ENCODE measurements at regions not wholly inside any gene's neighbourhood (a gene's known extent, or its start where the extent isn't known, plus 50 kb on each side); places are given as distances from the start of the nearest gene placed in this dataset.

DNA sequence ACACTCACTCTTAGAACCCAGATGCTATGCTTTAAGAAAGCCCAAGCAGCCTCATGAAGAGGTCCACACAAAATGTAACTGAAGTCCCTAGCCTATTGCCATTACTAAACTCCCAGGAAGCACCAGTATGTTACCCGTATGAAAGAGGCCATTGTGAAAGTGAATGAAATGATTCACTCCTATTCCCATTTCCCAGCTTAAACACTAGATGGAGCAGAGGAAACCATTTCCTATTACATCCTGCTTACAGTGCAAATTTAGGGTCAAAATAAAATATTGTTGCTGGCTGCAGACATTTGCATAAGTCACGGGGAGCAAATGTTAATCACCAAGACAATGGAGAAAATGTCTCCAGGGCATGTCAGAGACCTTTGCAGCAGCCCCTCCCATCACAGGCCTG is 989.7 kb upstream of the CRIM1 start:
- DNase-seq (ENCODE audit: low spot score) (no peak), ATAC-seq (ENCODE audit: insufficient number of reproducible peaks, low FRiP score, low read depth) (no peak)
- no peaks in the 10 kb centered on the region for H3K4me1 ChIP-seq (ENCODE audit: control insufficient read depth in 1 of 2, low read depth in 2 of 2)
- TF ChIP-seq, protein P1, sequence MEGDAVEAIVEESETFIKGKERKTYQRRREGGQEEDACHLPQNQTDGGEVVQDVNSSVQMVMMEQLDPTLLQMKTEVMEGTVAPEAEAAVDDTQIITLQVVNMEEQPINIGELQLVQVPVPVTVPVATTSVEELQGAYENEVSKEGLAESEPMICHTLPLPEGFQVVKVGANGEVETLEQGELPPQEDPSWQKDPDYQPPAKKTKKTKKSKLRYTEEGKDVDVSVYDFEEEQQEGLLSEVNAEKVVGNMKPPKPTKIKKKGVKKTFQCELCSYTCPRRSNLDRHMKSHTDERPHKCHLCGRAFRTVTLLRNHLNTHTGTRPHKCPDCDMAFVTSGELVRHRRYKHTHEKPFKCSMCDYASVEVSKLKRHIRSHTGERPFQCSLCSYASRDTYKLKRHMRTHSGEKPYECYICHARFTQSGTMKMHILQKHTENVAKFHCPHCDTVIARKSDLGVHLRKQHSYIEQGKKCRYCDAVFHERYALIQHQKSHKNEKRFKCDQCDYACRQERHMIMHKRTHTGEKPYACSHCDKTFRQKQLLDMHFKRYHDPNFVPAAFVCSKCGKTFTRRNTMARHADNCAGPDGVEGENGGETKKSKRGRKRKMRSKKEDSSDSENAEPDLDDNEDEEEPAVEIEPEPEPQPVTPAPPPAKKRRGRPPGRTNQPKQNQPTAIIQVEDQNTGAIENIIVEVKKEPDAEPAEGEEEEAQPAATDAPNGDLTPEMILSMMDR (IDR thresholded peaks at IDR 0.05) = no peak
- no peaks in the 10 kb centered on the region for H3K27me3 ChIP-seq (replicated peaks; ENCODE audit: insufficient read depth)
- no peaks in the 10 kb centered on the region for H3K36me3 ChIP-seq
- H3K9me3 ChIP-seq = no peaks in the 10 kb centered on the region
- H3K4me3 ChIP-seq = no peak overlapping the region
- no peak overlapping the region for H3K27ac ChIP-seq

DNA sequence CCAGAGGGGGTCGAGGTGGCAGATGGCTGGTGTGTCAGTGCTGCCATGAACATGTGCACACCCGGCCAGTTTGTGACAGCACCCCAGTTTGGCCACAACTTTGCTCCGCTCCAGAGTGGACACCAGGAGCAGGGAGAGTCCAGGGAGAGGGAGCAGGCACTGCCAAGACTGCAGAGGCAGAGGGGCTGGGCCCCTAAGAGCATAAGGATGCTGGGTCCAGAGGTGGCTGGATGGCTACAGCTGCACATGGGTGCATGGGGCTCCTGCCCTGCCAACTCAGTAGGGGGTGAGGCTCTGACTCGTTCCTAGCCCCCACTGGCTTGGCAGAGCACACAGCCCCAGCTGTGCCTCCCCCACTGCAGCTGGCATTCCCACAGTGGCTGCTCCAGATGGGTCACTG is 999.2 kb upstream of the CRIM1 start:
- Histone ChIP-seq H3K27ac (no peak overlapping the region), H3K36me3 (no peaks in the 10 kb centered on the region), H3K4me3 (no peak overlapping the region), H3K27me3 (replicated peaks; ENCODE audit: insufficient read depth) (no peaks in the 10 kb centered on the region), H3K9me3 (no peaks in the 10 kb centered on the region), H3K4me1 (ENCODE audit: control insufficient read depth in 1 of 2, low read depth in 2 of 2) (no peaks in the 10 kb centered on the region)
- ATAC-seq (ENCODE audit: insufficient number of reproducible peaks, low FRiP score, low read depth) (no peak), DNase-seq (ENCODE audit: low spot score) (no peak)
- TF ChIP-seq, protein P1 (IDR thresholded peaks at IDR 0.05) = no peak

DNA sequence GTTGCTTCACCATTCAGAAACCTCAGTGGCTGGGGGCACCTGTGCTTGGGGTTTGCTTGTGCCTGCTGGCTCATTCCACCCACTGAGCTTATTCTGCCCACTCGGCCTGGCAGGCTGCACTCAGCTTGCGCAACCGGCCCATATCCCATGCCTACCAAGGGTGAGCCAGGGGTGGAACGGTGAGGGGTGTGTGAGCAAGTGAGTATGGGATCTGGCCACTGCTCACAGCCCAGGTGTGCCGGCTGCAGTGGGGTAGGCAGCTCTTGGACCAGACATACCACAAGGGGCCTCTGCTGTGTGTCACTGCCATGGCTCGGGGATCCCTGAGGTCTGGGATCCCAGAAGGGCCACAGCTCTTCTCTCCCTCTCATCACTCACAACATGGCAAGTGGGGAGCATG is 1000.5 kb upstream of the CRIM1 start:
- Histone ChIP-seq H3K9me3 (no peaks in the 10 kb centered on the region), H3K27me3 (replicated peaks; ENCODE audit: insufficient read depth) (no peaks in the 10 kb centered on the region), H3K4me1 (ENCODE audit: control insufficient read depth in 1 of 2, low read depth in 2 of 2) (no peaks in the 10 kb centered on the region), H3K36me3 (no peaks in the 10 kb centered on the region), H3K4me3 (no peak overlapping the region), H3K27ac (no peak overlapping the region)
- TF ChIP-seq, protein P1 (IDR thresholded peaks at IDR 0.05) = no peak
- DNase-seq (ENCODE audit: low spot score) (no peak), ATAC-seq (ENCODE audit: insufficient number of reproducible peaks, low FRiP score, low read depth) (no peak)

DNA sequence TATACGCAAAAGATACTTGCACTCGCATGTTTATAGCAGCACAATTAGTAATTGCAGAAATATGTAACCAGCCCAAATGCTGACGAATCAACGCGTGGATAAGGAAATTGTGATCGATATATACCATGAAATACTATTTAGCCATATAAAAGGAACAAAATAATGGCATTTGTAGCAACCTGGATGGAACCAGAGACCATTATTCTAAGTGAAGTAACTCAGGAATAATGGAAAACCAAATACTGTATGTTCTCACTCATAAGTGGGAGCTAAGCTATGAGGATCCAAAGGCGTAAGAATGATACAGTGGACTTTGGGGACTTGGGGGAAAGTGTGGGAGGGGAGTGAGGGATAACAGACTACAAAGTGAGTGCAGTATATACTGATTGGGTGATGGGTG is 1008.0 kb upstream of the CRIM1 start:
- Histone ChIP-seq H3K27me3 (replicated peaks; ENCODE audit: insufficient read depth) (no peaks in the 10 kb centered on the region), H3K4me1 (ENCODE audit: control insufficient read depth in 1 of 2, low read depth in 2 of 2) (no peaks in the 10 kb centered on the region), H3K9me3 (no peaks in the 10 kb centered on the region), H3K27ac (no peak overlapping the region), H3K4me3 (no peak overlapping the region), H3K36me3 (no peaks in the 10 kb centered on the region)
- no peak for ATAC-seq (ENCODE audit: insufficient number of reproducible peaks, low FRiP score, low read depth)
- TF ChIP-seq, protein P1 (IDR thresholded peaks at IDR 0.05) = no peak
- DNase-seq (ENCODE audit: low spot score) = no peak

DNA sequence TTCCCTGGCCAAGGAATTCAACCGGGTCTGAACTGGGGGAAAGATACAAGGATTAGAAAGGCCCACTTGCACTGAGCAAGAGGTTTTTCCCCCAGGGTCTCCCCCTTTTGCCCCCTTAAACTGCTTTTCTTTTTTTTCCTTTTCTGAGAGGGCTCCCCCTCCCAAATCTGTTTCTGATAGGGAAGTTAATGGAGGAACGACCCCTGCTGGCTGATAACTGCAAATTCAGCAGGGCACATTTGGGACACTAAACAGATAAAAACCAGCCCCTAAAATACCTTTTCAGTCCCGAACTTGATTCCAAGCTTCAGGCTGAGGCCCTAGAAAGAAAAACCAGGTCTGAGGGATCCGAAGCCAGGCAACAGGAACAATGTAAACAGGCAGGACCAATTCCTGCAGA is 1012.4 kb upstream of the CRIM1 start:
- H3K27me3 ChIP-seq (replicated peaks; ENCODE audit: insufficient read depth) = no peaks in the 10 kb centered on the region
- TF ChIP-seq, protein P1 (IDR thresholded peaks at IDR 0.05) = no peak
- no peaks in the 10 kb centered on the region for H3K4me1 ChIP-seq (ENCODE audit: control insufficient read depth in 1 of 2, low read depth in 2 of 2)
- H3K27ac ChIP-seq = no peak overlapping the region
- H3K4me3 ChIP-seq = no peak overlapping the region
- no peaks in the 10 kb centered on the region for H3K9me3 ChIP-seq
- no peaks in the 10 kb centered on the region for H3K36me3 ChIP-seq
- ATAC-seq (ENCODE audit: insufficient number of reproducible peaks, low FRiP score, low read depth) (no peak), DNase-seq (ENCODE audit: low spot score) (no peak)
